ENCODE measurements at regions not wholly inside any gene's neighbourhood (a gene's known extent, or its start where the extent isn't known, plus 50 kb on each side); places are given as distances from the start of the nearest gene placed in this dataset.

GRCh38 chr19:30263830-30264381 lies 108.3 kb upstream of the ZNF536 start:
- TF ChIP-seq CTCF (tag by site-specific recombination; IDR thresholded peaks at IDR 0.05) (no peak), HOXA7 (CRISPR knock-in tag; IDR thresholded peaks at IDR 0.05; ENCODE audit: borderline replicate concordance) (no peak), RBAK (tag by site-specific recombination; IDR thresholded peaks at IDR 0.05) (no peak), ZNF639 (tag by site-specific recombination; IDR thresholded peaks at IDR 0.05) (no peak), BCL6B (tag by site-specific recombination; IDR thresholded peaks at IDR 0.05) (no peak), ZBTB7A (tag by site-specific recombination; IDR thresholded peaks at IDR 0.05; ENCODE audit: low read depth) (no peak), ZNF398 (tag by site-specific recombination; IDR thresholded peaks at IDR 0.05) (no peak), ATF2 (tag by site-specific recombination; IDR thresholded peaks at IDR 0.05; ENCODE audit: low read depth) (no peak), YY1 (tag by site-specific recombination; IDR thresholded peaks at IDR 0.05) (no peak), MEIS1 (CRISPR knock-in tag; IDR thresholded peaks at IDR 0.05; ENCODE audit: borderline replicate concordance) (no peak), ZNF157 (tag by site-specific recombination; IDR thresholded peaks at IDR 0.05) (no peak), ZNF623 (tag by site-specific recombination; IDR thresholded peaks at IDR 0.05) (no peak), ZBTB11 (tag by site-specific recombination; conservative IDR thresholded peaks at IDR 0.05; ENCODE audit: low read depth) (no peak)
